DND-41 (cell line): ENCODE measurements at regions not wholly inside any gene's neighbourhood (a gene's known extent, or its start where the extent isn't known, plus 50 kb on each side); places are given as distances from the start of the nearest gene placed in this dataset.

Source experiments
- CTCF ChIP-seq: IDR thresholded peaks from 2 replicates; pipeline ENCODE4 v1.5.1; 2012; ENCODE audit warnings: borderline replicate concordance, low read length, moderate library complexity, mild to moderate bottlenecking; ENCODE audit not compliant: poor library complexity, severe bottlenecking; ENCODE audit errors: extremely low read depth
- EZH2 ChIP-seq: IDR thresholded peaks from 3 replicates; pipeline ENCODE4 v1.6.1; 2012; ENCODE audit warnings: borderline replicate concordance, low read depth, mild to moderate bottlenecking, moderate library complexity, low read length, inconsistent platforms; ENCODE audit not compliant: severe bottlenecking

GRCh38 chr5:4339949-4340348 lies 744.3 kb downstream of the IRX1 start:
- no peak for TF ChIP-seq CTCF
- TF ChIP-seq EZH2: no peak
